Hematopoietic multipotent progenitor cell treated with erythropoietin and hydrocortisone succinate and interleukin-3 and kit ligand, for 4 days (in vitro differentiated cells): ENCODE measurements at regions not wholly inside any gene's neighbourhood (a gene's known extent, or its start where the extent isn't known, plus 50 kb on each side); places are given as distances from the start of the nearest gene placed in this dataset.
A peak's percentile ranks its signal among the peaks of the same experiment; 100 is the strongest.

ENCODE experiments used
- DNase-seq: peaks from one replicate; pipeline ENCODE4 v3.0.0-alpha.2; 2015

GRCh38 chr14:32254952-32255679 is 52.0 kb upstream of the RNU6-8 start:
- DNase-seq = peak; percentile 82

- DNase-seq = no peak
These were observed 52.7 kb upstream of the RNU6-8 start for GRCh38 chr14:32255789-32256188.

- DNase-seq = no peak
These were observed 53.5 kb upstream of the RNU6-8 start for GRCh38 chr14:32256576-32256975.

- peak; percentile 30 for DNase-seq
These were observed 55.4 kb upstream of the RNU6-8 start for GRCh38 chr14:32258336-32258993.

- peak; percentile 78 for DNase-seq
These were observed 56.4 kb upstream of the RNU6-8 start for GRCh38 chr14:32259368-32260013.

- DNase-seq = no peak
These were observed 61.0 kb upstream of the RNU6-8 start for GRCh38 chr14:32263939-32264567.

- DNase-seq = no peak
These were observed 62.5 kb upstream of the RNU6-8 start for GRCh38 chr14:32265584-32265983.

- DNase-seq = no peak
These were observed 51.1 kb upstream of the AKAP6 start for GRCh38 chr14:32277998-32278397.
